Vagina (tissue), 2 donors: ENCODE measurements at regions not wholly inside any gene's neighbourhood (a gene's known extent, or its start where the extent isn't known, plus 50 kb on each side); places are given as distances from the start of the nearest gene placed in this dataset.
"Not testable (repeated sequence)": the region's sequence is repeated elsewhere in the genome, so short reads cannot be mapped to it uniquely, and the experiment has no call there.

Experiments
- POLR2AphosphoS5 ChIP-seq, 2 donors: sonication (generic); formaldehyde crosslinking; IDR thresholded peaks; one replicate each; pipeline ENCODE4 v1.9.0; 2017; ENCODE audit warnings: antibody characterized with exemption in 2 of 2, mild to moderate bottlenecking in 2 of 2, low read depth in 1 of 2; ENCODE audit not compliant: insufficient read depth in 1 of 2
- TF ChIP-seq, protein P1 (sequence below), 3 experiments: fragments of 450-650 bp in 2 of 3; fragments of 200-600 bp in 1 of 3; sonication (generic) in 1 of 3; IDR thresholded peaks; one replicate each; pipeline ENCODE4 v1.5.1; 2017 to 2019; ENCODE audit warnings: antibody characterized with exemption in 3 of 3, mild to moderate bottlenecking in 2 of 3, moderate library complexity in 2 of 3

DNA sequence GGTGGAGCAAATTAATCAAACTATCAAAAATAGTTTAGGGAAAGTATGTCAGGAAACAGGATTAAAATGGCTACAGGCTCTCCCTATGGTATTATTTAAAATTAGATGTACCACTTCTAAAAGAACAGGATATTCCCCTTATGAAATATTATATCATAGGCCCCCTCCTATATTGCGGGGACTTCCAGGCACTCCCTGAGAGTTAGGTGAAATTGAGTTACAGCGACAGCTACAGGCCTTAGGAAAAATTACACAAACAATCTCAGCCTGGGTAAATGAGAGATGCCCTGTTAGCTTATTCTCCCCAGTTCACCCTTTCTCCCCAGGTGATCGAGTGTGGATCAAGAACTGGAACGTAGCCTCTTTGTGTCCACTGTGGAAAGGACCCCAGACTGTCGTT lies 86.7 kb upstream of the DEFB108B start:
- not testable (repeated sequence) for TF ChIP-seq POLR2AphosphoS5 (IDR thresholded peaks at IDR 0.05; ENCODE audit: insufficient read depth in 1 of 2, low read depth in 1 of 2)
- TF ChIP-seq, protein P1, sequence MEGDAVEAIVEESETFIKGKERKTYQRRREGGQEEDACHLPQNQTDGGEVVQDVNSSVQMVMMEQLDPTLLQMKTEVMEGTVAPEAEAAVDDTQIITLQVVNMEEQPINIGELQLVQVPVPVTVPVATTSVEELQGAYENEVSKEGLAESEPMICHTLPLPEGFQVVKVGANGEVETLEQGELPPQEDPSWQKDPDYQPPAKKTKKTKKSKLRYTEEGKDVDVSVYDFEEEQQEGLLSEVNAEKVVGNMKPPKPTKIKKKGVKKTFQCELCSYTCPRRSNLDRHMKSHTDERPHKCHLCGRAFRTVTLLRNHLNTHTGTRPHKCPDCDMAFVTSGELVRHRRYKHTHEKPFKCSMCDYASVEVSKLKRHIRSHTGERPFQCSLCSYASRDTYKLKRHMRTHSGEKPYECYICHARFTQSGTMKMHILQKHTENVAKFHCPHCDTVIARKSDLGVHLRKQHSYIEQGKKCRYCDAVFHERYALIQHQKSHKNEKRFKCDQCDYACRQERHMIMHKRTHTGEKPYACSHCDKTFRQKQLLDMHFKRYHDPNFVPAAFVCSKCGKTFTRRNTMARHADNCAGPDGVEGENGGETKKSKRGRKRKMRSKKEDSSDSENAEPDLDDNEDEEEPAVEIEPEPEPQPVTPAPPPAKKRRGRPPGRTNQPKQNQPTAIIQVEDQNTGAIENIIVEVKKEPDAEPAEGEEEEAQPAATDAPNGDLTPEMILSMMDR (IDR thresholded peaks at IDR 0.05): not testable (repeated sequence)
